DND-41 (cell line): ENCODE measurements at regions not wholly inside any gene's neighbourhood (a gene's known extent, or its start where the extent isn't known, plus 50 kb on each side); places are given as distances from the start of the nearest gene placed in this dataset.

Experiments used
- ATAC-seq: fragments of 200-7000 bp; cut with Tn5 transposase; 3 replicates; pipeline ENCODE4 v1.9.1; 2021; ENCODE audit warnings: low read depth; ENCODE audit not compliant: insufficient read depth
- DNase-seq: peaks from one replicate; pipeline ENCODE4 v3.0.0-alpha.2; 2020
- H2AFZ ChIP-seq: 2 replicates; pipeline ENCODE4 v1.6.0; 2012; ENCODE audit warnings: low read depth, low read length
- H3K27ac ChIP-seq: 2 replicates; pipeline ENCODE4 v1.5.1; 2012; ENCODE audit warnings: low read length, inconsistent platforms
- H3K27me3 ChIP-seq: fragments of 200-600 bp; sonication (generic); 2 replicates; pipeline ENCODE4 v1.6.0; 2012; ENCODE audit warnings: low read length, mild to moderate bottlenecking, inconsistent platforms; ENCODE audit not compliant: insufficient read depth, poor library complexity
- H3K36me3 ChIP-seq: 2 replicates; pipeline ENCODE4 v1.5.1; 2012; ENCODE audit warnings: low read length, inconsistent platforms; ENCODE audit not compliant: insufficient read depth
- H3K4me1 ChIP-seq: 2 replicates; pipeline ENCODE4 v1.5.1; 2012; ENCODE audit warnings: mild to moderate bottlenecking, low read length; ENCODE audit not compliant: insufficient read depth
- H3K4me2 ChIP-seq: 2 replicates; pipeline ENCODE4 v1.6.0; 2012; ENCODE audit warnings: mild to moderate bottlenecking, moderate library complexity, low read length, inconsistent platforms; ENCODE audit not compliant: insufficient read depth
- H3K4me3 ChIP-seq, 2 experiments: fragments of 200-600 bp in 1 of 2; shearing (Covaris generic) in 1 of 2; 2 replicates each; pipeline ENCODE4 v1.5.1; 2012 to 2016; ENCODE audit warnings: inconsistent platforms in 2 of 2, low read length in 2 of 2, mild to moderate bottlenecking in 2 of 2, low read depth in 1 of 2, moderate library complexity in 1 of 2
- H3K79me2 ChIP-seq: 2 replicates; pipeline ENCODE4 v1.6.0; 2012; ENCODE audit warnings: low read length, inconsistent platforms; ENCODE audit not compliant: insufficient read depth
- H3K9ac ChIP-seq: 2 replicates; pipeline ENCODE4 v1.6.0; 2012; ENCODE audit warnings: low read depth, mild to moderate bottlenecking, inconsistent platforms, low read length, moderate library complexity
- H3K9me3 ChIP-seq: 2 replicates; pipeline ENCODE4 v1.5.1; 2012; ENCODE audit warnings: low read length, moderate library complexity, mild to moderate bottlenecking, inconsistent platforms; ENCODE audit not compliant: insufficient read depth, severe bottlenecking
- H4K20me1 ChIP-seq: 2 replicates; pipeline ENCODE4 v1.6.0; 2012; ENCODE audit warnings: low read length; ENCODE audit not compliant: insufficient read depth
- CTCF ChIP-seq: IDR thresholded peaks from 2 replicates; pipeline ENCODE4 v1.5.1; 2012; ENCODE audit warnings: borderline replicate concordance, low read length, moderate library complexity, mild to moderate bottlenecking; ENCODE audit not compliant: poor library complexity, severe bottlenecking; ENCODE audit errors: extremely low read depth
- EZH2 ChIP-seq: IDR thresholded peaks from 3 replicates; pipeline ENCODE4 v1.6.1; 2012; ENCODE audit warnings: borderline replicate concordance, low read depth, mild to moderate bottlenecking, moderate library complexity, low read length, inconsistent platforms; ENCODE audit not compliant: severe bottlenecking

- H3K4me2 ChIP-seq: no peak overlapping the region
- ATAC-seq (no peak), DNase-seq (no peak)
- no peaks in the 10 kb centered on the region for H3K36me3 ChIP-seq
- no peaks in the 10 kb centered on the region for H3K9me3 ChIP-seq
- no peaks in the 10 kb centered on the region for H3K79me2 ChIP-seq
- no peaks in the 10 kb centered on the region for H3K27me3 ChIP-seq
- H3K27ac ChIP-seq: no peak overlapping the region
- TF ChIP-seq EZH2 (no peak), CTCF (no peak)
- H3K4me3 ChIP-seq: no peak overlapping the region
- no peak overlapping the region for H3K9ac ChIP-seq
- no peaks in the 10 kb centered on the region for H3K4me1 ChIP-seq
- no peak overlapping the region for H2AFZ ChIP-seq
- H4K20me1 ChIP-seq: no peaks in the 10 kb centered on the region
Measured at GRCh38 chr1:218785928-218786327, 387.8 kb upstream of the LYPLAL1 start.

GRCh38 chr1:218787826-218788225 lies 385.9 kb upstream of the LYPLAL1 start:
- Histone ChIP-seq H3K36me3 (no peaks in the 10 kb centered on the region), H3K27ac (no peak overlapping the region), H4K20me1 (no peaks in the 10 kb centered on the region), H3K9me3 (no peaks in the 10 kb centered on the region), H3K9ac (no peak overlapping the region), H2AFZ (no peak overlapping the region), H3K4me1 (no peaks in the 10 kb centered on the region), H3K4me2 (no peak overlapping the region), H3K4me3 (no peak overlapping the region), H3K27me3 (no peaks in the 10 kb centered on the region), H3K79me2 (no peaks in the 10 kb centered on the region)
- no peak for TF ChIP-seq CTCF
- TF ChIP-seq EZH2: no peak
- DNase-seq (no peak), ATAC-seq (no peak)

GRCh38 chr1:218796773-218797172 lies 376.9 kb upstream of the LYPLAL1 start:
- Histone ChIP-seq H3K9me3 (no peaks in the 10 kb centered on the region), H3K4me2 (no peak overlapping the region), H3K27me3 (no peaks in the 10 kb centered on the region), H3K27ac (no peak overlapping the region), H4K20me1 (no peaks in the 10 kb centered on the region), H3K4me1 (no peaks in the 10 kb centered on the region), H3K36me3 (no peaks in the 10 kb centered on the region), H3K4me3 (no peak overlapping the region), H3K79me2 (no peaks in the 10 kb centered on the region), H3K9ac (no peak overlapping the region), H2AFZ (no peak overlapping the region)
- ATAC-seq (no peak), DNase-seq (no peak)
- TF ChIP-seq EZH2 (no peak), CTCF (no peak)

- Histone ChIP-seq H3K27me3 (no peaks in the 10 kb centered on the region), H2AFZ (no peak overlapping the region), H3K79me2 (no peaks in the 10 kb centered on the region), H4K20me1 (no peaks in the 10 kb centered on the region), H3K4me1 (no peaks in the 10 kb centered on the region), H3K36me3 (no peaks in the 10 kb centered on the region), H3K9me3 (no peaks in the 10 kb centered on the region), H3K4me2 (no peak overlapping the region), H3K27ac (no peak overlapping the region), H3K9ac (no peak overlapping the region), H3K4me3 (no peak overlapping the region)
- TF ChIP-seq EZH2 (no peak), CTCF (no peak)
- no peak for ATAC-seq
- no peak for DNase-seq
Measured at GRCh38 chr1:218802799-218803198, 370.9 kb upstream of the LYPLAL1 start.
